NCI-H345 treated with DMSO at 0.1 percent for 48 hours (cell line): ENCODE measurements at regions not wholly inside any gene's neighbourhood (a gene's known extent, or its start where the extent isn't known, plus 50 kb on each side); places are given as distances from the start of the nearest gene placed in this dataset.
A peak's percentile ranks its signal among the peaks of the same experiment; 100 is the strongest.
"Not testable (repeated sequence)": the region's sequence is repeated elsewhere in the genome, so short reads cannot be mapped to it uniquely, and the experiment has no call there.

Experiments used
- DNase-seq: peaks from one replicate; lab custom pipeline; 2025; ENCODE audit not compliant: unreplicated experiment; lab: John Stamatoyannopoulos, UW

DNA sequence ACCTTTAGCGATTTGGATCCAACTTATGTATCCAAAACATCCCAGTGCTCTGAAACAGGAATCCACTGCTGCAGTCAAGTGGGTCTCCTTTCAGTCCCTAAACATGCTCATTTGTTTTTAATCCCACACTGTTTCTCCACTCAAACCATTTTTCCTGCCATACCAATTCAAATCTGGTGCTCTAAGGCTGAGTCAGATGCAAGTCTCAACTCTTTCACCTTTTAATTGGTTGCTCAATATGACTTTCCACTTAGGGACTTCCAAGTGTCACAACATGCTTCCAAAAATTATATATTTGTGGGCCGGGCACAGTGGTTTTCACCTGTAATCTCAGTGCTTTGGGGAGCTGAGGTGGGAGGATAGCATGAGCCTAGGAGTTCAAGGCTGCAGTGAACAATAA is 113.4 kb upstream of the TANK start:
- DNase-seq = no peak

DNA sequence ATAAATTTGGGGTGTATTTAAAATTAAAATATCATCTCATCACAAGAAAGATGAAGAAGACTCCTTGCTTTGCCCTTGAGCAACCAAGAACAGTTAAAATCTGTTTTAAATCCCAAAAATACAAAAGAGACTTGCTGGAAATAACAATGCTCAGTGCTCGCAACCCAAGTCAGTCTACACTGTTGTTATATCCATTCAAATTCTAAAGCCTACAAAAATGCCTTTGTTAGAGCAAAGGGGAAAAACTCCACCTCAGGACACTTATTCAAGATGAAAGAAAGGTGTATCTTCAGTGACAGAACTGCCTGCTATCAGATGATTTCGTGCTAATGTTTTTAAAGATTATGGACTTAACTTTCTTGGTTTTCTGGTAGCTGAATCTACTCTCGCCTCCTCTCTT is 111.9 kb upstream of the TANK start:
- no peak for DNase-seq

DNA sequence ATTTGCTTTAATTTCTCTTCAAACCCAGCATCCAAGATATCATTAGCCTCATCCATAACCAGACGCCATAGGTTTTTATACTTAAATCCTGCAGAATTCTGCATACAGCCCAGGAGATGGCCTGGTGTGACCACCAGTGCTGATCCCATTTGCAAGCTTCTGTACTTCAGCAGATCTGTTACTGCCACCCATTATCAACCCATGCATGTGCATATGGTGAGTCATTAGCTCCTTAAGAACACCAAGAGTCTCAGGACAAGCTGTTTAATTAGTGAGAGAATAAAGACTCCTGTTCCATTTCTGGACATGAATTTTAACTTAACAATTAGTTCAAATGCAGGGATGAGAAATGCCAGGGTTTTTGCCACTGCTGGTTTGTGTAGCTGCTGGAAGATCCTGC is 110.7 kb upstream of the TANK start:
- no peak for DNase-seq

DNA sequence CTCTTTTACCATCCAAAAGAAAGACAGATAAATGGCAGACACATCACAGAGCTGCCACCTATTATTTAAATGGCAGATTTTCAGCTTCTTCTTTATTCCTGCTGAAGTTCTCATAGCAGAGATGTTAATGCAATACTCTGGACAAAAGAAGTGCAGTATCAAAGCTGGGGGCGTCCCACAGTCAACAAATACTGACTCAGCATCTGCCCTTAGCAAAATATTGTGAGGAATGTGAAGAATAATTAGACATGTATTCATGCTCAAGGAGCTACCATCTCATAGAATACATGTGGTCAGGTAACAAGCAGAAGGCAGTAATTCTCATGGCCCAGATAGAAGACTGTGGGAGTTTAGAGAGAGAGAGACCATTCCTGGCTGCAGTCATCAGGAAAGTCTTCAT is 108.0 kb upstream of the TANK start:
- DNase-seq = no peak

DNA sequence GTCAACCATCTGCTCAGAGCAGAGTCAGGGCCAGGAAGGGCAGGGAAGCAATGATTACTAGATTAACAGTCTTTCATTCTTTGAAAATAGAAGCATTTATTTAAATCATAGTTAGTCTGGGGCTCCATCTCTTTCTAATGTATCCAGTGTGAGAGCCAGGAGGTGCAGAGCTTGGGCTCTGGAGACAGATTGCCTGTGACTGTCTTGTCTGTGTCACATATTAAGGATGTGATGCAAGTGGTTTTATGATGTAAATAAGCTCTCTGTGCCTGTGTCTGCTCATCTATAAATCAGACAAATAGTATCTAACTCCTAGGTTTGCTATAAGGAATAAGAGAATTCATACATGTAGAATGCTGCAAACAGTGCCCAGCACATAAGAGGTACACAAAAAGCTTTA is 104.9 kb upstream of the TANK start:
- no peak for DNase-seq

DNA sequence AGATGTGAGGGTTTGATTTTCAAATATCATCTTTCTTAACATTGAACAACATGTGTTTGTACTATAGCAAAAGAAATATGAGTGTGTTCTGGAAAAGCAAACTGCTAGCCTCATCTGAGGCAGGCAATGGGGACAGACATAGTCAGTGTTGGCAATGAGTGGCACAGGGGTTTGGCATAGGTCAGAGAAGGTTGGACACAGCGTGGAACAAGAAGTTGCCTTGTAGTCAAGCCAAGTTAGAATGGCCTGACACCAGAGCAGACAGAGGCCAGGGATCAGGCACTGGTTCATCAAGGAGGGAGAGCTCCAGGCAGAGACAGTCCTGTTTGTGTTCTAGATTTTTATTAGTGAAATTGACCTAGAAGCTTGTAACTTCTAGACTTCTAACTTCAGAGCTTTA is 100.8 kb upstream of the TANK start:
- no peak for DNase-seq

DNA sequence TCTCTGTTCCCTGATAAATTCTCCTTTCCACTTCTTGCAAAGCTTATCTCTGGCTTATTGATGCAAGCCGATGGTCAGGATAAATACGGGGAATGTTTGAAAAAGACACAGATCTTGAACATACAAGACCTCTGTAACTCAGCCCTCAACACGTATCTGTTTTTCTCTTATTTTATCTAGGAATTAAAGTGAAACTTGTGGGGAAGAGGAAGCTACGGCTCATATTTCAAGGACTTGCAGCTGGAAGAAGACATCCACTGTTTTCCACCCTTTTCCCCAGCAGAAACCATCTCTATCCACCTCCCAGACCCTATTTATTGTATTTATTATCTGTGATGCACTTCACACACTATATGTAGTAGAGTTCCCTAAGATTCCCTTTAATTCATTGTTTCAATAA is 98.4 kb upstream of the TANK start:
- DNase-seq = no peak

DNA sequence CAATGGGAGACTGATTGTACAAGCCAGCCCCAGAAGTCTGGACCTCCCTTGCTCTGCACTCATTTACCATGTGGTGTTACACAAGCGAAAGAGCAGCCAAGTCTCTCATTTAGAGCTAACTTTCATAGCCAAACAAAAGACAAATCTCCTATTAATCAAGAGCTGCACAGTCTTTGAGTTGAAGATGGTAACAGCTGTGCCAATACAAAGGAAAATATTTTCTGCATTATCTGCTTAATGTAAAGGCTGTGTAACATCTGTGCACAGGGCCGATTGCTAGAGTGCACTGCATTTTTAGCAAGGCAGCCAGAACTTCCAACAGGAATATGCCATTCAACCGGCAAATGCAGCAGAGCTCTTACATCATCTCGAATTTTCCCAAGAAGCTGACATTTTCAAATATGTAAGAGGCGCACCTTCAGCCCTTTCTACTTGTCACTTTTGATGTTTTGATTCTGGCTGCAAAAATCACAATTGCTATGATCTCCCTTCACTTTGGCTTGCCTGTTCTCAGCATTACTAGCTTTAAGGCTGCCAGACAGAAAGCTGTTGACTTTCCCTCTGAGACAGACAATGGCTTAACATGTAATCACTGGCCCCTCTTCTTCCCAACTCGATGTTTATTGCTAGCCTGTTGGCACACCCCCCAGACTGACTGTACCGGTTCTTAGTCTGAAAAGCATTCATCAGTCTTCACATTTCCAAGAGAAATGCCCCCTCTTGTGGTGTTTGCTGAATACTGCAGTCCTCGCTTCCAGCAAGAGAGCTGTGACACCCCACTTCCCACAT is 96.9 kb upstream of the TANK start:
- DNase-seq = peak; percentile 82

DNA sequence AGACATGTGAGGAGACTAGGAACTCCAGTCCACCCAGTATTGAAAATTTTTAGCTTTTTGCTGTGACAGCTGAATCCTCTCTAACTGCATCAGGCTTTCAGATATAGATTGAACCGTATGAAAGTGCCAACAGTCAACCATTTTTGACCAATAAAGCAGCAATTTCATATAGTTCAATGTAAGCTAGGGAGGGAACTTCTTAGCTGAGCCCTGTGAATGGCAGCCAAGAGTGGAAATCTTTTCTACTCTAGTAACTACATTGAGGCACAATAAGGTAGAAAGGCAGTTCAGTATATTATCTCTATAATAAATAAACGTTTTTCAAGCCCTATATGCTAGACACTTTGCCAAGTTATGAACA is 96.3 kb upstream of the TANK start:
- no peak for DNase-seq

DNA sequence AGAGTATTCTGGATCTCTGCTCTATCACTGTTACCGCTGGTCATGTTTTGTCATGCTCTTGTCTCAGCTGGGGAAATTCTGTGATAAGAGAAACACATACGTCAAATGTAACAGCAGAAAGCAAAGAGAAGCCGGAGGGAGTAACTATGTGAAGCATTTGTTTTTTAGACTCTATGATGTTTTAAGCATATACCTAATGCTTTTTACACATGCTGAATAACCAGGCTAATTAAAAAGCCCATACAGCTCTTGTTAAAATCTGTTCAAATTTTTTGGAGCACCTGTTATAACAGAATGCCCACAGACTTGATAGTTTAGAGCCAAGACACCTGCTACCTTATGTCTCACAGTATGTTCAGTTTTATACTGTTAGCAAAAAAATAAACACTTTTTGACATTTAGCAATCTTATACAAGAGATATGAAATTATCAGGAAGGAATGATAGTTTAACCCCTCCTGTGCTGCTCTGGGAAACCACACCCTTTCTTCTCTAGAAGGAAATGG is 92.3 kb upstream of the TANK start:
- DNase-seq = no peak

DNA sequence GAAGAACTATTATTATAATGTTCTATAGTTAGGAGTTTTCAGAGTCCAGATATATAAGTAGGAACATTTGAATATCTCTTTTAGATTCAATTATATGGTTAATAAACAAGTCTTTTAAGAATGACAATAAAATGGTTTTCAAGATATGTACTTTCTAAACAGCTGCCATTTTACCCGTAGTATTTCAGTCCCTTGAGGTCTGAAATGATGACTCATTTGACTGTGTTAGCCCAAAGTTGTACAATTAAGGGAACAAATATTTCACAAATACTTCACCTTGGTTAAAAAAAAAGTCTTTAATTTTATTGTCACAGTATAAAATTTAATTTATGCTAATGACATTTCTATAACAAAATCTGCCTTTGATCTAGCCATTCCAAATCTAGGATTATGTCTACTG is 91.6 kb upstream of the TANK start:
- DNase-seq = no peak

DNA sequence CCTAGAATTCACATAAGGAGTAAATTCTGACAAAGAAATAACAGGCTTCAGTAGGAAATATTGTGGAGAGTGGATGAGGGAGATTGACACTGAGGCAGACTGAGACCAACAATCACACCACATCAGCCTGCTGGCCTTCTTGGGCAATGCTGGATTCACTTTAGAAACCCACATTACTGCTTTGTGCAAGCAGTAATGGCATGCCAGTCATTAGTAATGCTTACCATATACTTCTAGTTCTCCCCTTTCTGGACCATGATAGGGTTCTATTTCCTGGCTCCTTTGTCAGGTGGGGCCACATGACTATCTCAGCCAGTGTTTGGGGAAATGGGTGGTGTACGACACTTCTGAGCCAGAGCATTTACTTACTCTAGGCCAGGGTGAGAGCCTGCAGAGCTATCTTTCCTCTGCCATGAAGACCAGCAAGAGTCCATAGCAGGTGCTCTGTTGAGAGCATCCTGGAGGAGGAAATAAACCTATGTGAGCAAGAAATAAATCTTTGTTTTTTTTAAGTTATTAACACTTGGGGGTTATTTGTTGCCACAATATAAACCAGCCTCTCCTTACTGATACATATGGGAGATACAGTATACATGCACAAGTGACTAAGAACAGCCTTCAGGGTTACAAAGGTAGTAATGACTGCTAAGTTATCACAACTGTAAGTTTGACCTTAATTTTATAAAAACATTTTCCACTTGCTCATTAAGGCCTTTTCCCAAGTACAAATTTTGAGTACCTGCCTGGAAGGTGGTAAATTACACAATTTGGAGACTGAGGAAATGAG is 89.3 kb upstream of the TANK start:
- no peak for DNase-seq

DNA sequence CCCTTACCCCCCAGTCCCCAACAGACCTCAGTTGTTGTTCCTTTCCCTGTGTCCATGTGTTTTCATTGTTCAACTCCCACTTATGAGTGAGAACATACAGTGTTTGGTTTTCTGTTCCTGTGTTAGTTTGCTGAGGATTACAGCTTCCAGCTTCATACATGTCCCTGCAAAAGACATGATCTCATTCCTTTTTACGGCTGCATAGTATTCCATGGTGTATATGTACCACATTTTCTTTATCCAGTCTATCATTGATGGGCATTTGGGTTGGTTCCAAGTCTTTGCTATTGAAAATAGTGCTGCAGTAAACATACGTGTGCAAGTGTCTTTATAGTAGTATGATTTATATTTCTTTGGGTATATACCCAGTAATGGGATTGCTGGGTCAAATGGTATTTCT is 87.8 kb upstream of the TANK start:
- not testable (repeated sequence) for DNase-seq

DNA sequence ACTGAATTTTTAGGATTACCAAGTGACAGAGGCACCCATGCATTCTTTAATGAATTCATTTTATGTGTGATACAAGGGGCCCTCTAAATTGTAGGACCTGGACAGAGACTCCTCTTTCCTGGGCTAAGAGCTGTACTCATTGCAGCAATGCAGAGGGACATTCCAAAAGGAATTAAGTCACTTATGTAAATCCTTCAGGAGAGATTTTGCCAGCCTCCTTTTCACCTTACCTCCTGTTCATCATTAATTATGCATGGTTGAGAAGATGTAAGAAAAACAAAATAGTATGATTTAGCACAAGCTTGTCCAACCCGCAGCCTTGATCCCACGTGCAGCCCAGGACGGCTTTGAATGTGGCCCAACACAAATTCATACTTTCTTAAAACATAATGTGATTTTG is 84.5 kb upstream of the TANK start:
- no peak for DNase-seq

DNA sequence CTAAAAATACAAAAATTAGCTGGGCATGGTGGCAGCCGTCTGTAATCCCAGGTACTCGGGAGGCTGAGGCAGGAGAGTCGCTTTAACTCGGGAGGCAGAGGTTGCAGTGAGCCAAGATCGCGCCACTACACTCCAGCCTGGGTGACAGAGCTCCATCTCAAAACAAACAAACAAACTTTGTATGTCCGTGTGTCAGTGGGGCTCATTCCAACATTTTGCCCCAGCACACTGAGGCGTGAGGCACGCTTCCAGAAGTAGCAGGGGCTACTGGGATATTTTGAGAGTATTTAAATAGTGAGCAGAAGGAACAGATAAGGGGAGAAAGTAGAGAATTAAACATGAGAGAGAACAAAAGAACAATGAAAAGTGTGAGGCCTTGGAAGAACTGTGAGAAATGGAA is 83.3 kb upstream of the TANK start:
- no peak for DNase-seq

DNA sequence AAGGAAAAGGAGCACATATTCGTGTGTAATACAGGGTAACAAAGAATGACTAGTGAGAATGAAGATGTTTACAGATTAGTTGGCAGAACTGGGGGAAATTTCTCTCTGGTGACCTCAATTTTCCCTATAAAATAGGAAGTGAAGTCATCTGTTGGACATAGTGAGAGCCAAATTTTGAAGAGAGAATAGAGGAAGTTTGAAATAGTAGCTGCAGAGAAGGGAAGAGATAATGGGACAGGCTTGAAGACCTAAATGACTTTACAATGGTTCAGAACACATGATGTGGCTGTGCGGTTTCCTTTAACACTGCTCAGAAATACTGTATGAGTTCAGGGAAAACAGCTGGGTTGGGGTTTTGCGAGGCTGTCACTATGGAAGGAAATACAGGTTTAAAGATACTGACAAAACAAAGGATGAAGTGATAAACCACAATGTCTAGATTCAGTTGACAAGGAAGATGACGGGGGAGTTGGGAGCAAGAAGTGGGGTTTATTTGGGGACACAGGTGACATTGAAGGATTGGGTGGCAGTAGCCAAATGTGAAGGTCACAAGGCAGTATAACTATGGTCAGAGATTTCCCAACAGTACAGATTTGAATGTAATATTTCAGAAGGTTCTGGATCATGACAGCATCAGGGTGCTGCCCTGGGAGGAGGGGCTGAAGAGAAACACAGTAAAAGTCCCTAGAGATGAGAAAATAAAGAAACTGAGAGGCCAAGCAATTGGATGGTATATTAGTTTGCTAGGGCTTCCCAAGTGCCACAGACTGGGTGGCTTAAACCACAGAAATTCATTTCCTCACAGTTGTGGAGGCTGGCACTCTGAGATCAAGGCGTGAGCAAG is 82.6 kb upstream of the TANK start:
- DNase-seq = no peak

DNA sequence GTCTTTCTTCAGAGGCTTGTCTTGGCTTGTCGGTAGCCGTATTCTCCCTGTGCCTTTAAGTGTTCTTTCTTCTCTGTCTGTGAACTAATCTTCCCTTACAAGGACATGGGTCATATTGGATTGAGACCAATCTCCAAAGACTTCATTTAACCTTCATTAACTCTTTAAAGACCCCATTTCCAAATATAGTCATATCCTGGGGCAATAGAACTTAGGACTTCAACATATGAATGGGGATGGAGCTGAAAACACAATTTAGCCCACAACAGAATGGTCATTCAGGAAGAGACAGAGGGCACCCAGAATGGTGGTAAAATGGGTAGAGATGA is 82.1 kb upstream of the TANK start:
- no peak for DNase-seq

DNA sequence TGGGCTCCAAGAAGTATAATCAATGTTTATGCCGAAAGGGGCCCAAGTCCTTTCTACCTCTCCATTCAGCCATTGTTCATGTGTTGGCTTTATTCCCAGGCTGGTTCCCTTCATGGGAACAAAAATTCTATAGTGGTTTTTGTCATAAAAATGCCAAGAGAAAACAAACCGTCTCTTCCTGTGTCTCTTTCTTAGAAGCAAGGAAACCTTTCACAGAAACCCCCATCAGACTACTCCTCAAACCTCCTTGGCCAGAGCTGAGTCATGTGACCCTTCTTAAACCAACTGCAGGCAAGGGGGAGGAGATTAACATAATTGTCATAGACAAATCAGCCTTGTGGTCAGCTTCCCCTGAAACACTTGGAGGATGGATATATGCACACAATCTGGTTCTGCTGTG is 75.1 kb upstream of the TANK start:
- no peak for DNase-seq

DNA sequence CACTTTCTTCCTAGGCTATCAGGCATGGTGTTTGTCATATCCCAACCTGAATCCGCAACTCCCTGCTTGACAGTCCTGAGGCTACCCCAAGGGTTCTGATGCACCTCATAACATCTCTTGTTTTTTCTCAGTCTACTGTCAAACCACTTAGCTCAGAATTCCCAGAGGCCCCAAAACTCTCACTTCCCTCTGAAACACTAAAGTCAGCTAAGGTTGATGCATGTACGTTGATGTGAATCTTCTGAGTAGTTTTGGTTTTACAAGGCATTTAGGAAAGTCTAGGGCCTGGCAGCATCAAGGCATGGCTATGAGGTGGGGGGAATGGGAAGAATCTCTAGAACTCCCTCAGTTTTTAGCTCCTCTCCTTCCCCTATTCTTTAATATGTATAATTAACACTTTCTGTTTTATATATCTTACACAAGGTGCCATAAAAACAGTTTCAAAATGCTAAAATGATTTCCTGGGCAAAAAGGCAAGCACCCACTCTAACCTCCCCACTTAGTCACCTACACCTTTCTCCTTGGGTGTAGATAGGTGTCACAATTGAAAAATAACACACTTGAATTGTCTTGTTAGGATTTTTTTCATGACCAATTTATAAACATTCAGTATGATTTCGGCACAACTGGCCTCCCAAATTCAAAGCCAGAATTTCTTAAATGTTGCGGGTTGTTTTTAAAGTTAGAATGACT is 71.4 kb upstream of the TANK start:
- no peak for DNase-seq

DNA sequence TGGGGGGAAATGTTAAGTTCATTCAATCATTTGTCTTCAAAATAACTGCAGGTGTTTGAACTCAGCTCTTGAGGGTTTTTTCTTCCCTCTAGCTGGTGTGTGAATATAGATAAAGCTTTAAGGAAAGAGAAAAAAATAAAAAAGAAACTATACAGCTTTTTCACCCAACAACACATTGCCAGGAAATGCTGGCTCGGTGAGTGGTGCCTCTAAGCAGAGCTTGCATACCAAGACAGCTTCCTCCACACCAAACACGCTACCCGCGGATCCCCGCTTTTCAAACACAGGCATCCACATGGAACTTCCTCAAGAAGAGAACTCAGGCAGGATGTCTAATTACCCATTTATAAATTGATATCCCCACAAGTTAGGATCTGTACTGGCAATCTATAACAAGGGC is 69.8 kb upstream of the TANK start:
- DNase-seq = no peak

DNA sequence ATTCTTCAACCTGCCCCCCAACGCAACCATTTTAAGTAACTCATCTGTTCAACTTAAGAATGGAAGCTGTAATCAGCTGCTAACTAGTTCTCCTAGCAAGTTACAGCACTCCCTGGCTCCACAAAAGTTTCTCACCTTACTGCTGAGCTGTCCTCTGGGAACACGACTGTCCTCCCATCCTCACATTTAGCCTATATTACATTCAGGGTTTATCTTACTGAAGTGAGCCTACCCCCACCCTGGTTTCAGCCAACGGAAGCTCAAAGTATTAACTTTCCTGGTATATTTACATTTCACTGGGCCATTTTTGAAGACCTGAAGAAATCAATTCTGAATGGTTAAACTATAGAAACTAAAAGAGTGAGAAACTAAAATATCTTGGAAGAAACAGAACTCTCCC is 64.9 kb upstream of the TANK start:
- DNase-seq = no peak
